LNCaP clone FGC (cell line): ENCODE measurements at regions not wholly inside any gene's neighbourhood (a gene's known extent, or its start where the extent isn't known, plus 50 kb on each side); places are given as distances from the start of the nearest gene placed in this dataset.

Source experiments
- DNase-seq: peaks from one replicate; pipeline ENCODE4 v3.0.0-alpha.2; 2011; ENCODE audit warnings: low read depth
- H3K4me3 ChIP-seq: 2 replicates; pipeline ENCODE4 v1.5.1; 2011; ENCODE audit warnings: mild to moderate bottlenecking, low read depth, low read length, control low read depth
- CTCF ChIP-seq: IDR thresholded peaks from 2 replicates; pipeline ENCODE4 v1.5.1; 2012; ENCODE audit warnings: mild to moderate bottlenecking; ENCODE audit not compliant: control insufficient read depth, insufficient read depth; ENCODE audit errors: extremely low read depth

GRCh38 chr3:193010191-193010590 is 92.5 kb upstream of the MB21D2 start:
- no peak for TF ChIP-seq CTCF
- no peak for DNase-seq
- no peak overlapping the region for H3K4me3 ChIP-seq

- H3K4me3 ChIP-seq = no peak overlapping the region
- no peak for TF ChIP-seq CTCF
- no peak for DNase-seq
Observed at GRCh38 chr3:193011958-193012357, 94.3 kb upstream of the MB21D2 start.

- no peak overlapping the region for H3K4me3 ChIP-seq
- no peak for TF ChIP-seq CTCF
- no peak for DNase-seq
Observed at GRCh38 chr3:193014902-193015301, 97.2 kb upstream of the MB21D2 start.

GRCh38 chr3:193016437-193016901 is 98.8 kb upstream of the MB21D2 start:
- DNase-seq = no peak
- no peak for TF ChIP-seq CTCF
- H3K4me3 ChIP-seq = no peak overlapping the region

GRCh38 chr3:193021506-193022010 is 103.9 kb upstream of the MB21D2 start:
- TF ChIP-seq CTCF = no peak
- H3K4me3 ChIP-seq = no peak overlapping the region
- DNase-seq = no peak

GRCh38 chr3:193023218-193023617 is 105.6 kb upstream of the MB21D2 start:
- no peak overlapping the region for H3K4me3 ChIP-seq
- DNase-seq = no peak
- TF ChIP-seq CTCF = no peak

GRCh38 chr3:193028258-193028657 is 110.6 kb upstream of the MB21D2 start:
- DNase-seq = no peak
- H3K4me3 ChIP-seq = no peak overlapping the region
- no peak for TF ChIP-seq CTCF
